ENCODE measurements at regions not wholly inside any gene's neighbourhood (a gene's known extent, or its start where the extent isn't known, plus 50 kb on each side); places are given as distances from the start of the nearest gene placed in this dataset.

GRCh38 chr4:152090543-152090942 is 329.7 kb upstream of the GATB start:
- H3K4me3 ChIP-seq (ENCODE audit: low read depth, low read length), result no peak overlapping the region
- TF ChIP-seq CTCF (IDR thresholded peaks at IDR 0.05; ENCODE audit: low read depth, low read length), result no peak

GRCh38 chr4:152089584-152089983 is 328.8 kb upstream of the GATB start:
- H3K4me3 ChIP-seq (ENCODE audit: low read depth, low read length), result no peak overlapping the region

GRCh38 chr4:152087335-152087734 is 326.5 kb upstream of the GATB start:
- no peak for TF ChIP-seq CTCF (IDR thresholded peaks at IDR 0.05; ENCODE audit: low read depth, low read length)
- no peak overlapping the region for H3K4me3 ChIP-seq (ENCODE audit: low read depth, low read length)

More at GRCh38 chr4:152089584-152089983, 328.8 kb upstream of the GATB start:
- no peak for TF ChIP-seq CTCF (IDR thresholded peaks at IDR 0.05; ENCODE audit: low read depth, low read length)

GRCh38 chr4:152085657-152086056 is 324.9 kb upstream of the GATB start:
- no peak overlapping the region for H3K4me3 ChIP-seq (ENCODE audit: low read depth, low read length)
- TF ChIP-seq CTCF (IDR thresholded peaks at IDR 0.05; ENCODE audit: low read depth, low read length), result no peak

GRCh38 chr4:152083338-152083737 is 322.5 kb upstream of the GATB start:
- no peak overlapping the region for H3K4me3 ChIP-seq (ENCODE audit: low read depth, low read length)
- no peak for TF ChIP-seq CTCF (IDR thresholded peaks at IDR 0.05; ENCODE audit: low read depth, low read length)

GRCh38 chr4:152081024-152081423 is 320.2 kb upstream of the GATB start:
- no peak for TF ChIP-seq CTCF (IDR thresholded peaks at IDR 0.05; ENCODE audit: low read depth, low read length)

GRCh38 chr4:152079543-152080293 is 318.9 kb upstream of the GATB start:
- no peak for TF ChIP-seq CTCF (IDR thresholded peaks at IDR 0.05; ENCODE audit: low read depth, low read length)

More at GRCh38 chr4:152081024-152081423, 320.2 kb upstream of the GATB start:
- no peak overlapping the region for H3K4me3 ChIP-seq (ENCODE audit: low read depth, low read length)

More at GRCh38 chr4:152079543-152080293, 318.9 kb upstream of the GATB start:
- H3K4me3 ChIP-seq (ENCODE audit: low read depth, low read length), result no peak overlapping the region
